Loucy (cell line): ENCODE measurements at regions not wholly inside any gene's neighbourhood (a gene's known extent, or its start where the extent isn't known, plus 50 kb on each side); places are given as distances from the start of the nearest gene placed in this dataset.

Source experiments
- H2AFZ ChIP-seq: fragments of 200-600 bp; sonication (generic); 2 replicates; pipeline ENCODE4 v1.6.0; 2016; ENCODE audit warnings: antibody characterized with exemption, mild to moderate bottlenecking, low read length, moderate library complexity
- H3F3A ChIP-seq: fragments of 200-600 bp; 2 replicates; pipeline ENCODE4 v1.6.0; 2016; ENCODE audit warnings: antibody characterized with exemption, low read depth, mild to moderate bottlenecking
- H3K27me3 ChIP-seq: fragments of 200-600 bp; sonication (generic); 2 replicates; pipeline ENCODE4 v1.6.1; 2014; ENCODE audit warnings: low read length, mild to moderate bottlenecking; ENCODE audit not compliant: insufficient read depth, poor library complexity, severe bottlenecking
- H3K36me3 ChIP-seq: fragments of 200-600 bp; sonication (generic); 2 replicates; pipeline ENCODE4 v1.6.1; 2016; ENCODE audit warnings: low read length; ENCODE audit not compliant: insufficient read depth
- H3K4me1 ChIP-seq: fragments of 200-600 bp; sonication (generic); 2 replicates; pipeline ENCODE4 v1.5.1; 2014; ENCODE audit warnings: low read length, mild to moderate bottlenecking; ENCODE audit not compliant: insufficient read depth, poor library complexity, severe bottlenecking
- H3K4me2 ChIP-seq: fragments of 200-600 bp; sonication (generic); 2 replicates; pipeline ENCODE4 v1.6.0; 2014; ENCODE audit warnings: antibody characterized with exemption, low read length, low read depth, mild to moderate bottlenecking; ENCODE audit not compliant: poor library complexity, severe bottlenecking
- H3K4me3 ChIP-seq: fragments of 200-600 bp; sonication (generic); 2 replicates; pipeline ENCODE4 v1.5.1; 2014; ENCODE audit warnings: low read length, mild to moderate bottlenecking, mixed read lengths; ENCODE audit not compliant: poor library complexity, severe bottlenecking
- H3K79me2 ChIP-seq: fragments of 200-600 bp; sonication (generic); 2 replicates; pipeline ENCODE4 v1.6.1; 2014; ENCODE audit warnings: low read length; ENCODE audit not compliant: insufficient read depth
- H3K9ac ChIP-seq: fragments of 200-600 bp; sonication (generic); 2 replicates; pipeline ENCODE4 v1.6.0; 2014; ENCODE audit warnings: mild to moderate bottlenecking, low read depth, low read length, moderate library complexity; ENCODE audit not compliant: poor library complexity, severe bottlenecking
- H3K9me2 ChIP-seq: fragments of 200-600 bp; sonication (generic); replicated peaks from 2 replicates; pipeline ENCODE4 v1.6.1; 2016; ENCODE audit warnings: low read depth, low read length, mixed read lengths
- H3K9me3 ChIP-seq: fragments of 200-600 bp; sonication (generic); 2 replicates; pipeline ENCODE4 v1.6.1; 2014; ENCODE audit warnings: mild to moderate bottlenecking, antibody characterized with exemption, low read length, low read depth; ENCODE audit not compliant: insufficient read depth
- H4K20me1 ChIP-seq: fragments of 200-600 bp; sonication (generic); 2 replicates; pipeline ENCODE4 v1.6.0; 2014; ENCODE audit warnings: antibody characterized with exemption, low read length, mild to moderate bottlenecking; ENCODE audit not compliant: insufficient read depth, poor library complexity, severe bottlenecking
- EZH2phosphoT487 ChIP-seq: fragments of 200-600 bp; IDR thresholded peaks from 2 replicates; pipeline ENCODE4 v1.6.1; 2018; ENCODE audit warnings: antibody characterized with exemption, mild to moderate bottlenecking, moderate library complexity, borderline replicate concordance
- TF ChIP-seq, protein P1 (sequence below): fragments of 200-600 bp; sonication (generic); conservative IDR thresholded peaks from 2 replicates; pipeline ENCODE4 v1.5.1; 2014; ENCODE audit warnings: mild to moderate bottlenecking, antibody characterized with exemption, low read length

GRCh38 chr13:74289861-74290773 lies 155.9 kb upstream of the KLF12 start:
- Histone ChIP-seq H3K4me3 (no peak overlapping the region), H3K9ac (no peak overlapping the region), H3F3A (no peaks in the 10 kb centered on the region), H4K20me1 (no peaks in the 10 kb centered on the region), H3K9me2 (no peaks in the 10 kb centered on the region), H3K9me3 (no peaks in the 10 kb centered on the region), H3K4me1 (peaks cover 24% of the 10 kb centered on the region), H3K36me3 (no peaks in the 10 kb centered on the region), H2AFZ (no peak overlapping the region), H3K27me3 (no peaks in the 10 kb centered on the region), H3K79me2 (no peaks in the 10 kb centered on the region), H3K4me2 (no peak overlapping the region)
- TF ChIP-seq, protein P1, sequence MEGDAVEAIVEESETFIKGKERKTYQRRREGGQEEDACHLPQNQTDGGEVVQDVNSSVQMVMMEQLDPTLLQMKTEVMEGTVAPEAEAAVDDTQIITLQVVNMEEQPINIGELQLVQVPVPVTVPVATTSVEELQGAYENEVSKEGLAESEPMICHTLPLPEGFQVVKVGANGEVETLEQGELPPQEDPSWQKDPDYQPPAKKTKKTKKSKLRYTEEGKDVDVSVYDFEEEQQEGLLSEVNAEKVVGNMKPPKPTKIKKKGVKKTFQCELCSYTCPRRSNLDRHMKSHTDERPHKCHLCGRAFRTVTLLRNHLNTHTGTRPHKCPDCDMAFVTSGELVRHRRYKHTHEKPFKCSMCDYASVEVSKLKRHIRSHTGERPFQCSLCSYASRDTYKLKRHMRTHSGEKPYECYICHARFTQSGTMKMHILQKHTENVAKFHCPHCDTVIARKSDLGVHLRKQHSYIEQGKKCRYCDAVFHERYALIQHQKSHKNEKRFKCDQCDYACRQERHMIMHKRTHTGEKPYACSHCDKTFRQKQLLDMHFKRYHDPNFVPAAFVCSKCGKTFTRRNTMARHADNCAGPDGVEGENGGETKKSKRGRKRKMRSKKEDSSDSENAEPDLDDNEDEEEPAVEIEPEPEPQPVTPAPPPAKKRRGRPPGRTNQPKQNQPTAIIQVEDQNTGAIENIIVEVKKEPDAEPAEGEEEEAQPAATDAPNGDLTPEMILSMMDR: no peak
- no peak for TF ChIP-seq EZH2phosphoT487

GRCh38 chr13:74289107-74289506 lies 154.9 kb upstream of the KLF12 start:
- Histone ChIP-seq H3K4me1 (peaks cover 24% of the 10 kb centered on the region), H3K9me2 (no peaks in the 10 kb centered on the region), H3K4me3 (no peak overlapping the region), H3K9ac (no peak overlapping the region), H3K36me3 (no peaks in the 10 kb centered on the region), H3F3A (no peaks in the 10 kb centered on the region), H2AFZ (no peak overlapping the region), H3K4me2 (no peak overlapping the region), H3K27me3 (no peaks in the 10 kb centered on the region), H3K79me2 (no peaks in the 10 kb centered on the region), H3K9me3 (no peaks in the 10 kb centered on the region), H4K20me1 (no peaks in the 10 kb centered on the region)
- TF ChIP-seq, protein P1: no peak
- TF ChIP-seq EZH2phosphoT487: no peak

GRCh38 chr13:74288361-74288911 lies 154.2 kb upstream of the KLF12 start:
- Histone ChIP-seq H4K20me1 (no peaks in the 10 kb centered on the region), H3K4me3 (peak overlapping the region; percentile 68)

More at GRCh38 chr13:74288361-74288911, 154.2 kb upstream of the KLF12 start:
- H3K9me2 ChIP-seq: no peaks in the 10 kb centered on the region
- H3K79me2 ChIP-seq: no peaks in the 10 kb centered on the region
- no peaks in the 10 kb centered on the region for H3K27me3 ChIP-seq
- H3K9me3 ChIP-seq: no peaks in the 10 kb centered on the region
- H3F3A ChIP-seq: no peaks in the 10 kb centered on the region
- H3K4me1 ChIP-seq: peaks cover 24% of the 10 kb centered on the region
- no peak overlapping the region for H3K9ac ChIP-seq
- H2AFZ ChIP-seq: peak overlapping the region; percentile 69; the same call in 1 of the 2 replicates
- H3K36me3 ChIP-seq: no peaks in the 10 kb centered on the region
- no peak for TF ChIP-seq EZH2phosphoT487
- TF ChIP-seq, protein P1: no peak
- peak overlapping the region; percentile 79 for H3K4me2 ChIP-seq
